ENCODE measurements at regions not wholly inside any gene's neighbourhood (a gene's known extent, or its start where the extent isn't known, plus 50 kb on each side); places are given as distances from the start of the nearest gene placed in this dataset.

GRCh38 chr16:5704271-5704670, 606.7 kb upstream of the EEF2KMT start:
- TF ChIP-seq CTCF (IDR thresholded peaks at IDR 0.05; ENCODE audit: low read depth, low read length, poor library complexity, severe bottlenecking) (no peak), EZH2phosphoT487 (IDR thresholded peaks at IDR 0.05; ENCODE audit: borderline replicate concordance, low read length) (no peak)
